CD4-positive, alpha-beta T cell treated with Interferon alpha-2 for 1 hour (primary cell): ENCODE measurements at regions not wholly inside any gene's neighbourhood (a gene's known extent, or its start where the extent isn't known, plus 50 kb on each side); places are given as distances from the start of the nearest gene placed in this dataset.
"Not testable (repeated sequence)": the region's sequence is repeated elsewhere in the genome, so short reads cannot be mapped to it uniquely, and the experiment has no call there.

ENCODE experiments used
- DNase-seq, 2 donors: peaks; one replicate each; pipeline ENCODE4 v3.0.0-alpha.2; 2020 to 2022

DNA sequence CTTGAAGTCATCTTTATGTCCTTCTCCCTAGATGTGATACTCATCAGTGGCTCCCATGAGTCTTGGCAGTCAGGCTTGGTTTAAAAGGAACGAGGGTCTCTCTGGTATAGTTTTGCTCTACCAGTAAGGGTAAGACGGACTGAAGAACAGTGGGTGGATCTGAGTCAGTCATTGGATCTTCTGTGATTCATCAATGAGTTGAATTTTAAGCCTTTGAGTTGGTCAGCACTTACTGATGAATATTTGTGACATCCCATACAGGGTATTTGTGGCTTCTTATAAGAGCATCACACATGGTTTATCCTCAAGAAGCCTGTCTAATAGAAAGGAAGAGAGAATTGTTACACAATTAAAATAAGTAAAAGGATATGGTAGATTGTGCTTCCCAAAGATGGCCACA lies 87.3 kb upstream of the NAMPT start:
- DNase-seq: no peak

- DNase-seq: peak in 1 of 2 donors; percentile 33
Measured at GRCh38 chr7:106371629-106372028, 86.8 kb upstream of the NAMPT start.

GRCh38 chr7:106370542-106370941 lies 85.8 kb upstream of the NAMPT start:
- no peak for DNase-seq

DNA sequence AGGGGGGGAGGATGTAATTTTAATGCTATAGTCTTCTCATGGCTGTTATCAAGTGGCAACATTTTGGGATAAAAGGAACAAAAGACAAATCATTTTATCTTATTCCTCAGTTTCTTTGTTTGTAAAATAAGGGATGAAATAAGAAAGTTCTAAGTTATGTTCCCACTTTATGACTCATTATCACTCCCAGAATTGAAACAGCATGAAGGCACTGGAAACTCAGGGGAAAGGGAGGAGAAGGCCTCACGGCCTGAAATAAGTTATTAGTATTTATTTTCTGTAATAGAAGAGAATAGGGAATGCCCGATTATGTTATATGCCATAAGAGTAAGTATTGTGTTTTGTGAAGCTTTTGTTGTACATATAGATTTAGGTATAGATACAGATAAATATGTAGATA lies 85.0 kb upstream of the NAMPT start:
- no peak for DNase-seq

- DNase-seq: peak in 1 of 2 donors; percentile 13
Measured at GRCh38 chr7:106369352-106369751, 84.6 kb upstream of the NAMPT start.

DNA sequence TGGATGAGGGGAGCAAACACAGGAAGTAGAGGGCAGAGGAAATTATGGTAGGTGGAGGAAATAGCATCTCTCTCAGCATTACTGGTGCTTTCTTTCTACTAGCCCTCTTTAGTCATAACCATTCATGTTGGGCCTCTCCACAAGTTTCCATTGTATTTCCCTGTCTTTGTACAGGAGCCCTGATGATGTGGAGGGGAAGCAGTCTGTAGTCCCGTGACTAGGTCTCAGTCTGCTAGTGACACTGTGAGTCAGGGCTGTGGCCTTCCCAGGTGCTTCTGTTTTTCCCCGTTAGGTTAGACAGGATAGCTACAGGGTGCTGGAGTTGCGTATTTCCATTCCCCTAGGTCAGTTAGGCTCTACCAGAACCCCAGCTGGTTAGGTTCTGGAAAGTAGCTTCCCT lies 82.9 kb upstream of the NAMPT start:
- peak in 1 of 2 donors; percentile 5 for DNase-seq

GRCh38 chr7:106367018-106367420 lies 82.2 kb upstream of the NAMPT start:
- DNase-seq: peak; percentile 29 to 37

- DNase-seq: peak; percentile 19 to 70
Measured at GRCh38 chr7:106365252-106366005, 80.6 kb upstream of the NAMPT start.

- not testable (repeated sequence) for DNase-seq
Measured at GRCh38 chr7:106362507-106362906, 77.7 kb upstream of the NAMPT start.

DNA sequence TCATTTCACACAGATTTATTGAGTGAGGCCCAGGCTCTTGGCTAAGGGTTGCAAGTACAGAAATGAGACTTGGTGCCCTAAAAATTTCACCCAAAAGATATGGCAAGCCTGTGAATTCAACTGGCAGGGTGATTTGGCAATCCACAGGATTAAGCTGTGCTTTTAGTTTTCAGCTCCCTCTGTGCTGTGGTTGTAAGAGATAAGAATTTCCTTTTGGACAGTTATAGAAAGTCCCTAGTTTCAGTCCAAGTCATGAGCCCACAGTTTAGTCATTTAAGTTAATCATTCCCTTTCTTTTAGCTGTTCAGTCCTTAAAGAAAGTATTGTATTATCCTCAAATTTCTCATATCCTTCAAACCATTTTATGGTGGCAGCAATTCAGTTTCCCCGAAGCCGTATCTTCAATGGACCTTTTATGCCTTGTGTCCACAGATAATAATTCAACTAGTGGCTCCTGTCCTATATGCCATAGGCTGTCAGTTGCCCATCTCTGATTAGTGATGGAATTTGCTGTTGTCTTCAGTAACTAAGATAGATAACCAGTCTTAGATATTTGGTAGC lies 73.4 kb upstream of the NAMPT start:
- no peak for DNase-seq

- no peak for DNase-seq
Measured at GRCh38 chr7:106357675-106358074, 72.9 kb upstream of the NAMPT start.

GRCh38 chr7:106354822-106355221 lies 70.0 kb upstream of the NAMPT start:
- no peak for DNase-seq

DNA sequence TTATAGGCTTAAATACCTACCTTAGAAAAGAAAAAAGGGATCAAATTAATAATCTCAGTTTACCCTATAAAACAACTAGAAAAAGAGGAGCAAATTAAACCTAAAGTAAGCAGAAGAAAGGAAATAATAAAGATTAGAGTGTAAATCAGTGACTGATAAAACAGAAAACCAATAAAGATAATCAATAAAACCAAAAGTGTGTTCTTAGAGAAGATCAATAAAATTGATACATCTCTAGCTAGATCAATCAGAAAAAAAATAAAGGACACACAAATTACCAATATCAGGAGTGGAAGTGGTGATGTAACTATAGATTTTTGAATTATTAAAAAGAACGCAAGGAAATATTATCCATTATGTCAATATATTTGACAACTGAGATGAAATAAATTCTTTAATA lies 69.2 kb upstream of the NAMPT start:
- DNase-seq: no peak

GRCh38 chr7:106348231-106348630 lies 63.4 kb upstream of the NAMPT start:
- no peak for DNase-seq

GRCh38 chr7:106347229-106347833 lies 62.5 kb upstream of the NAMPT start:
- DNase-seq: peak; percentile 13 to 23

- DNase-seq: peak; percentile 71 to 86
Measured at GRCh38 chr7:106346678-106347217, 62.0 kb upstream of the NAMPT start.

DNA sequence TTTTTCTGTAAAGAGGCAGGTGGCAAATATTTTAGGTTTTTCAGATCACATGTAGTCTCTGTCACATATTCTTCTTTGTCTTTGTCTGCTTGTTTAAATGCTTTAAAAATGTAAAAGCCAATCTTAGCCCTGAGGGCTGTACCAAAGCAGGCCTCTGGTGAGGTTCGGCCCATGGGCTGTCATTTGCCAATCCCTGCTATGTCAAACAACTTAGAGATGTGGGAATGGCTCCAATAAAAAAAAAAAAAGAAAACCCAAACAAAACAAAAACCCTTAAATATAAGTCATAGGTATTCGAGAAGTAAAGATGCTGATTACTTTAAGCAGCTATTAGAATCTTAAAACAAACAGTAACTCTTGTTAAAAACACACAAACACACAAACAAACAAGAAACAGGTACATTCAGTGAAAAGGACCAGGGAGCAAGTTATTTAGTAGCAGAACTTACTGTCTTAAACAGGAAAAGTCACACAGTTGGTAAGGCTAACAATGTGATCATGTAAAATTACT lies 61.4 kb upstream of the NAMPT start:
- no peak for DNase-seq

GRCh38 chr7:106345421-106346166 lies 60.8 kb upstream of the NAMPT start:
- peak; percentile 41 to 47 for DNase-seq

DNA sequence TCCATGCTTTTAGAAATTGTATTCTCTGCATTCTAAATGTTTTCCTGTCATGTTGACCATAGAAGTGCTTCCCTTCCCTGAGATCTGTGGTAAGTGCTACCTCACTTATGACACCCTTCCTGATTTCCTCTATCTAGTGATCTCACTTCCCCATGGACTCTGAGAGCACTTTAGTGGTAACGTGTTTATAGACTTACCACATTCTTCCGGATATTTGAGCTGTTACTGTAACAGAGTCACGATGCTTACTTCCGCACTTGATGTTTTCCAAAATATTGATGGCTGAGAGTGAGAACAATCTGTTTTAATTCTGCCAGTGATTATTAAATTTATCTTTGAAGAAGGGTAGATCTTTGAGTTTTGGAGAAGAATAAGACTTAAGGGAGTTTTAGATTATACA lies 60.1 kb upstream of the NAMPT start:
- DNase-seq: peak; percentile 23 to 28

DNA sequence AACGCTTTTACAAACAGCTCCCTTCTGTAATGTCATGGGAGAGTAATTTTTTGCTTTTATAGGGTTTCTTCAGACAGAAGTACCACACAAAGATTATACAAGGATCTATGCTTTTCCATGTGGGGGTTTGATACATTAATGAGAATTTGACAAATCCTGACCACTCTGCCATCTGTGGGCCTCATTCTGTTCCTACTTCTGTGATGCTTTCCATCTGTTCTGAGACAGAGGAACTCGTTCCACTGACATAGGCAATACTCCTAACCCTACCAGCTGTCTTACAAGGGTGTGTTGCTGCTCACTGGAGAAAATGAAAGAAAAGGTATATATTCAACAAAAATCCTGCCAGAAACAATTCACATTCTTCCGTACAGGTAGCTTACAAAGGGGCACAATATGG lies 59.4 kb upstream of the NAMPT start:
- no peak for DNase-seq

- not testable (repeated sequence) for DNase-seq
Measured at GRCh38 chr7:106342049-106342448, 57.3 kb upstream of the NAMPT start.

DNA sequence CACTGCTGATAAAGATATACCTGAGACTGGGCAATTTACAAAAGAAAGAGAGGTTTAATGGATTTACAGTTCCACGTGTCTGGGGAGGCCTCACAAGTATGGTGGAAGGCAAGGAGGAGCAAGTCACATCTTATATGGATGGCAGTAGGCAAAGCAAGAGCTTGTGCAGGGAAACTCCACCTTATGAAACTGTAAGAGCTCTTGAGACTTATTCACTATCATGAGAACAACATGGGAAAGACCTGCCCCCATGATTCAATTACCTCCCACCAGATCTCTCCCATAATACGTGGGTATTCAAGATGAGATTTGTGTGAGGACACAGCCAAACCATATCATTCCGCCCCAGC lies 55.4 kb upstream of the NAMPT start:
- not testable (repeated sequence) for DNase-seq
